Progenitor cell of endocrine pancreas (in vitro differentiated cells): ENCODE measurements at regions not wholly inside any gene's neighbourhood (a gene's known extent, or its start where the extent isn't known, plus 50 kb on each side); places are given as distances from the start of the nearest gene placed in this dataset.
"Not testable (repeated sequence)": the region's sequence is repeated elsewhere in the genome, so short reads cannot be mapped to it uniquely, and the experiment has no call there.

Experiments
- DNase-seq: peaks from one replicate; pipeline ENCODE4 v3.0.0; 2021; ENCODE audit warnings: low spot score; ENCODE audit not compliant: unreplicated experiment
- H3K27ac Mint-ChIP-seq: 2 replicates; pipeline ENCODE4 v1.8.0; 2021; ENCODE audit warnings: mild to moderate bottlenecking, moderate library complexity, mixed read lengths
- H3K27me3 Mint-ChIP-seq: 2 replicates; pipeline ENCODE4 v1.8.0; 2021; ENCODE audit warnings: mixed read lengths
- H3K36me3 Mint-ChIP-seq: 2 replicates; pipeline ENCODE4 v1.8.0; 2022; ENCODE audit warnings: mixed read lengths; ENCODE audit not compliant: insufficient read depth
- H3K4me1 Mint-ChIP-seq: 2 replicates; pipeline ENCODE4 v1.8.0; 2021; ENCODE audit warnings: low read depth, mixed read lengths
- H3K4me3 Mint-ChIP-seq: 2 replicates; pipeline ENCODE4 v1.8.0; 2021; ENCODE audit warnings: low read depth, mild to moderate bottlenecking, moderate library complexity, mixed read lengths
- H3K9me3 Mint-ChIP-seq: 2 replicates; pipeline ENCODE4 v1.8.0; 2021; ENCODE audit warnings: low read depth, mixed read lengths
- TF ChIP-seq, protein P1 (sequence below): fragments of 200-600 bp; sonication (generic); IDR thresholded peaks from one replicate; pipeline ENCODE4 v1.5.0; 2021; ENCODE audit warnings: antibody characterized with exemption, mild to moderate bottlenecking; ENCODE audit not compliant: unreplicated experiment

GRCh38 chr6:68173616-68174015, 461.5 kb upstream of the ADGRB3 start:
- H3K4me1 Mint-ChIP-seq: no peaks in the 10 kb centered on the region
- TF ChIP-seq, protein P1, sequence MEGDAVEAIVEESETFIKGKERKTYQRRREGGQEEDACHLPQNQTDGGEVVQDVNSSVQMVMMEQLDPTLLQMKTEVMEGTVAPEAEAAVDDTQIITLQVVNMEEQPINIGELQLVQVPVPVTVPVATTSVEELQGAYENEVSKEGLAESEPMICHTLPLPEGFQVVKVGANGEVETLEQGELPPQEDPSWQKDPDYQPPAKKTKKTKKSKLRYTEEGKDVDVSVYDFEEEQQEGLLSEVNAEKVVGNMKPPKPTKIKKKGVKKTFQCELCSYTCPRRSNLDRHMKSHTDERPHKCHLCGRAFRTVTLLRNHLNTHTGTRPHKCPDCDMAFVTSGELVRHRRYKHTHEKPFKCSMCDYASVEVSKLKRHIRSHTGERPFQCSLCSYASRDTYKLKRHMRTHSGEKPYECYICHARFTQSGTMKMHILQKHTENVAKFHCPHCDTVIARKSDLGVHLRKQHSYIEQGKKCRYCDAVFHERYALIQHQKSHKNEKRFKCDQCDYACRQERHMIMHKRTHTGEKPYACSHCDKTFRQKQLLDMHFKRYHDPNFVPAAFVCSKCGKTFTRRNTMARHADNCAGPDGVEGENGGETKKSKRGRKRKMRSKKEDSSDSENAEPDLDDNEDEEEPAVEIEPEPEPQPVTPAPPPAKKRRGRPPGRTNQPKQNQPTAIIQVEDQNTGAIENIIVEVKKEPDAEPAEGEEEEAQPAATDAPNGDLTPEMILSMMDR: no peak
- no peak for DNase-seq
- H3K27ac Mint-ChIP-seq: no peak overlapping the region
- H3K36me3 Mint-ChIP-seq: no peaks in the 10 kb centered on the region
- no peaks in the 10 kb centered on the region for H3K27me3 Mint-ChIP-seq
- peaks cover 2% of the 10 kb centered on the region for H3K9me3 Mint-ChIP-seq
- no peak overlapping the region for H3K4me3 Mint-ChIP-seq

DNA sequence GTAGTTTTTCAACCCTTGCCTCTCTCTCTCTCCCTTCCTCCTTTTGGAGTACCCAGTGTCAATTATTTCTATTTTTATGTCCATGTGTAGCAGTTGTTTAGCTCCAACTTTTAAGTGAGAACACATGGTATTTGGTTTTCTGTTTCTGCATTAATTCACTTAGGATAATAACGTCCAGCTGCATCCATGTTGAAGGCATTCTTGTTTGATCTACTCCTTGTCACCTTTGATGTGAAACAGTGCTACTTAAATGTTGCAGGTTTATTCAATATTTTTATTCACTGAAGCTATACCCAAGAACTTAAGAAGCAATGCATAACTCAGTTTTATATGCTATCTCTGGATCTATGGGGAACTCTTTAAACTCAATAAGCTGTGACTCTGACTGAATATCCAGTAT, 465.2 kb upstream of the ADGRB3 start:
- TF ChIP-seq, protein P1: no peak
- no peak overlapping the region for H3K4me3 Mint-ChIP-seq
- H3K4me1 Mint-ChIP-seq: peaks cover under 1% of the 10 kb centered on the region

DNA sequence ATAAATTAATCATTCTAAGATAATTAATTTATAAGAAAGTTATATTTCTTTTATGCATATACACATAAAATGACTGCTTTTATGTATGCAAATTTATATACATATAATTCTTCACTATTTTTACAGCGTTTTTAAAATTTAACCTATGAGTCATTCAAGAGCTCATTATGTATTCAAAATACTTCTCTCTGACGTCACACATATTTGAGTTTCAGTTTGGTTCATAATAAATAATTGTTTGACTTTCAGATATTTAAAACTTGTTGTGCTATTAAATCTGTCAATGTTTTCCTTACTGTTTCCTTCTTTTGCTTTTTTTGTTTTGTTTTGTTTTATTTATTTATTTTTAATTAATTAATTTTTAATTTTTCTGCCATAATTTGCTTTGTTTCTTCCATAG, 467.5 kb upstream of the ADGRB3 start:
- Mint-ChIP-seq H3K27ac (no peak overlapping the region), H3K4me3 (no peak overlapping the region), H3K4me1 (peaks cover 1% of the 10 kb centered on the region), H3K36me3 (no peaks in the 10 kb centered on the region), H3K9me3 (peaks cover 4% of the 10 kb centered on the region), H3K27me3 (no peaks in the 10 kb centered on the region)
- no peak for DNase-seq
- TF ChIP-seq, protein P1: no peak

More for the DNA sequence above, 465.2 kb upstream of the ADGRB3 start:
- Mint-ChIP-seq H3K9me3 (no peaks in the 10 kb centered on the region), H3K36me3 (no peaks in the 10 kb centered on the region), H3K27ac (no peak overlapping the region), H3K27me3 (no peaks in the 10 kb centered on the region)
- no peak for DNase-seq

- not testable (repeated sequence) for DNase-seq, H3K4me3 Mint-ChIP-seq, H3K27me3 Mint-ChIP-seq, H3K27ac Mint-ChIP-seq, H3K4me1 Mint-ChIP-seq, H3K36me3 Mint-ChIP-seq
- H3K9me3 Mint-ChIP-seq: peaks cover 19% of the 10 kb centered on the region
Measured at GRCh38 chr6:68160812-68161211, 474.3 kb upstream of the ADGRB3 start.

- Mint-ChIP-seq H3K4me1 (peaks cover 1% of the 10 kb centered on the region), H3K27ac (no peak overlapping the region), H3K36me3 (no peaks in the 10 kb centered on the region), H3K9me3 (peaks cover 19% of the 10 kb centered on the region), H3K27me3 (no peaks in the 10 kb centered on the region), H3K4me3 (no peak overlapping the region)
- no peak for DNase-seq
- TF ChIP-seq, protein P1: no peak
Measured at GRCh38 chr6:68160348-68160747, 474.7 kb upstream of the ADGRB3 start.

DNA sequence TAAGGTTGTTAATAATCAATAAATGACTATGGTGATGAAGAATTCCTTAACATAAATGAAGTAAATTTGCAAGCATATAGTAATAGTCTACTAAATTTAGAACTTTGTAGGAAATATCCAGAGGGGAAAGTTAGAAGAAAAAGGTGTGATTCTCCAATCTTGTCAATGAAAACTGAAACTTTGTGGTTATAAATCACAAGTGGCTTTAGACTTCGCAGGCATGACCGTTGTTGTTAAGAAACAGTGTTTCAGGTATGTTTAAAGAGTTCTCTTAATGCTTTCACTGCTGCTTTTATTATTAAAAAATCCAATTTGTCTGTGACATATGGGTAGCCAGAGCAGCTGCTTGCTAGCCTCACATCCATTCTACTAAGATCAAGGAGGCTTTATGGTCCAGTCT, 475.6 kb upstream of the ADGRB3 start:
- no peaks in the 10 kb centered on the region for H3K4me1 Mint-ChIP-seq
- peaks cover 19% of the 10 kb centered on the region for H3K9me3 Mint-ChIP-seq
- no peak for DNase-seq
- H3K27ac Mint-ChIP-seq: no peak overlapping the region
- H3K27me3 Mint-ChIP-seq: no peaks in the 10 kb centered on the region
- no peak overlapping the region for H3K4me3 Mint-ChIP-seq
- no peaks in the 10 kb centered on the region for H3K36me3 Mint-ChIP-seq
- TF ChIP-seq, protein P1: no peak
